ENCODE measurements at regions not wholly inside any gene's neighbourhood (a gene's known extent, or its start where the extent isn't known, plus 50 kb on each side); places are given as distances from the start of the nearest gene placed in this dataset.
A peak's percentile ranks its signal among the peaks of the same experiment; 100 is the strongest.

DNA sequence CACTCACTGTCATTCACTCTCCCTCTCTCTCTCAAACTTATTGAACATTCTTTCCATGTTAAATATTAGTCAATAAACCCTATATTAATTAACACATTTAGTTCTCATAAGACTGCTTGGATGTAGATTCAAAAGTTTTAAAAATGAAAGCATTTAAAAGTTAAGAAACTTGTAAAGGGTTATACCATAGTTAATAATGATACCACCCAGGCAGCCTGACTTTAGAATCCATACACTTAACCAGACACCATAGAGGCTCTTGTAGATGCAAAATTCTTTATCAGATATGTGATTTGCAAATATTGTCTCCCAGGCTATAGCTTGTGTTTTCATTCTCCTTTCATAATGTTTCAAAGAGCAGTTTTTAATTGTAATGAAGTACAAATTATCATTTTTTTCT, 335.8 kb upstream of the ACTBL2 start:
- no peak overlapping the region for H3K4me3 ChIP-seq (ENCODE audit: low read depth, low read length)
- DNase-seq (ENCODE audit: low read depth): no peak
- TF ChIP-seq, protein P1, sequence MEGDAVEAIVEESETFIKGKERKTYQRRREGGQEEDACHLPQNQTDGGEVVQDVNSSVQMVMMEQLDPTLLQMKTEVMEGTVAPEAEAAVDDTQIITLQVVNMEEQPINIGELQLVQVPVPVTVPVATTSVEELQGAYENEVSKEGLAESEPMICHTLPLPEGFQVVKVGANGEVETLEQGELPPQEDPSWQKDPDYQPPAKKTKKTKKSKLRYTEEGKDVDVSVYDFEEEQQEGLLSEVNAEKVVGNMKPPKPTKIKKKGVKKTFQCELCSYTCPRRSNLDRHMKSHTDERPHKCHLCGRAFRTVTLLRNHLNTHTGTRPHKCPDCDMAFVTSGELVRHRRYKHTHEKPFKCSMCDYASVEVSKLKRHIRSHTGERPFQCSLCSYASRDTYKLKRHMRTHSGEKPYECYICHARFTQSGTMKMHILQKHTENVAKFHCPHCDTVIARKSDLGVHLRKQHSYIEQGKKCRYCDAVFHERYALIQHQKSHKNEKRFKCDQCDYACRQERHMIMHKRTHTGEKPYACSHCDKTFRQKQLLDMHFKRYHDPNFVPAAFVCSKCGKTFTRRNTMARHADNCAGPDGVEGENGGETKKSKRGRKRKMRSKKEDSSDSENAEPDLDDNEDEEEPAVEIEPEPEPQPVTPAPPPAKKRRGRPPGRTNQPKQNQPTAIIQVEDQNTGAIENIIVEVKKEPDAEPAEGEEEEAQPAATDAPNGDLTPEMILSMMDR (IDR thresholded peaks at IDR 0.05; ENCODE audit: insufficient read depth, low read length, severe bottlenecking): no peak
- H3K36me3 ChIP-seq (ENCODE audit: control insufficient read depth, insufficient read depth, low read length): no peaks in the 10 kb centered on the region
- no peak for FAIRE-seq
- H3K27me3 ChIP-seq (ENCODE audit: control insufficient read depth, insufficient read depth, low read length): no peaks in the 10 kb centered on the region

GRCh38 chr5:57817924-57818323, 335.3 kb upstream of the ACTBL2 start:
- Histone ChIP-seq H3K27me3 (ENCODE audit: control insufficient read depth, insufficient read depth, low read length) (no peaks in the 10 kb centered on the region), H3K36me3 (ENCODE audit: control insufficient read depth, insufficient read depth, low read length) (no peaks in the 10 kb centered on the region), H3K4me3 (ENCODE audit: low read depth, low read length) (no peak overlapping the region)
- TF ChIP-seq, protein P1 (IDR thresholded peaks at IDR 0.05; ENCODE audit: insufficient read depth, low read length, severe bottlenecking): no peak
- FAIRE-seq (no peak), DNase-seq (ENCODE audit: low read depth) (no peak)

GRCh38 chr5:57817001-57817453, 334.4 kb upstream of the ACTBL2 start:
- Histone ChIP-seq H3K27me3 (ENCODE audit: control insufficient read depth, insufficient read depth, low read length) (no peaks in the 10 kb centered on the region), H3K36me3 (ENCODE audit: control insufficient read depth, insufficient read depth, low read length) (no peaks in the 10 kb centered on the region), H3K4me3 (ENCODE audit: low read depth, low read length) (no peak overlapping the region)
- TF ChIP-seq, protein P1 (IDR thresholded peaks at IDR 0.05; ENCODE audit: insufficient read depth, low read length, severe bottlenecking): no peak
- FAIRE-seq (no peak), DNase-seq (ENCODE audit: low read depth) (peak; percentile 92)

GRCh38 chr5:57816108-57816507, 333.5 kb upstream of the ACTBL2 start:
- peak; percentile 99 for DNase-seq (ENCODE audit: low read depth)
- Histone ChIP-seq H3K36me3 (ENCODE audit: control insufficient read depth, insufficient read depth, low read length) (no peaks in the 10 kb centered on the region), H3K4me3 (ENCODE audit: low read depth, low read length) (no peak overlapping the region), H3K27me3 (ENCODE audit: control insufficient read depth, insufficient read depth, low read length) (no peaks in the 10 kb centered on the region)
- peak; percentile 98 for FAIRE-seq
- TF ChIP-seq, protein P1 (IDR thresholded peaks at IDR 0.05; ENCODE audit: insufficient read depth, low read length, severe bottlenecking): no peak

DNA sequence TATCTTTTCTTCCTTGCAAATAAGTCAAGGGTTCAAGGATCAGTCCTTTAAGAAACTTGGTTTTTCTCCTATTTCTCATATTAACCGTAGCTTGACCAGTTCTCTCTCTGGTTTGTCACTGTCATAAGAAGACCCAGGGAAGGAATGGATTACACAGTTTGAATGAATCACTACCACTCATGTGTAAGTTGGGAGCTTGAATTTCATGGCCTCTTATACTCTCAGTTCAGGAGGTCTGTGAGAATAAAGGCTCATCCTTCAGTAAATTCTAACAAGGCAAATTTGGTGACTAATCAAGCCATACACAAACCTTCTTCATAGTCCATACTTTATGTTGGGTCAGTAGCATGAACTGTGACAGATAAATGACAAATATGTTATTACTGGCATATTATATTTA, 323.1 kb upstream of the ACTBL2 start:
- TF ChIP-seq, protein P1 (IDR thresholded peaks at IDR 0.05; ENCODE audit: insufficient read depth, low read length, severe bottlenecking): no peak
- H3K27me3 ChIP-seq (ENCODE audit: control insufficient read depth, insufficient read depth, low read length): no peaks in the 10 kb centered on the region
- no peak overlapping the region for H3K4me3 ChIP-seq (ENCODE audit: low read depth, low read length)
- FAIRE-seq: no peak
- DNase-seq (ENCODE audit: low read depth): peak; percentile 15
- H3K36me3 ChIP-seq (ENCODE audit: control insufficient read depth, insufficient read depth, low read length): no peaks in the 10 kb centered on the region

- no peak for DNase-seq (ENCODE audit: low read depth)
- TF ChIP-seq, protein P1 (IDR thresholded peaks at IDR 0.05; ENCODE audit: insufficient read depth, low read length, severe bottlenecking): no peak
Measured at GRCh38 chr5:57805170-57805569, 322.6 kb upstream of the ACTBL2 start.

More at GRCh38 chr5:57805170-57805569, 322.6 kb upstream of the ACTBL2 start:
- FAIRE-seq: no peak
- H3K27me3 ChIP-seq (ENCODE audit: control insufficient read depth, insufficient read depth, low read length): no peaks in the 10 kb centered on the region
- no peaks in the 10 kb centered on the region for H3K36me3 ChIP-seq (ENCODE audit: control insufficient read depth, insufficient read depth, low read length)
- no peak overlapping the region for H3K4me3 ChIP-seq (ENCODE audit: low read depth, low read length)
